GM12892 (cell line): ENCODE measurements at regions not wholly inside any gene's neighbourhood (a gene's known extent, or its start where the extent isn't known, plus 50 kb on each side); places are given as distances from the start of the nearest gene placed in this dataset.

Source experiments
- POLR2A ChIP-seq: IDR thresholded peaks from 2 replicates; pipeline ENCODE4 v1.6.1; 2011; ENCODE audit warnings: low read depth, low read length, control low read depth
- POLR2AphosphoS5 ChIP-seq: IDR thresholded peaks from 2 replicates; pipeline ENCODE4 v1.6.1; 2011; ENCODE audit warnings: low read depth, low read length, control low read depth
- TAF1 ChIP-seq: IDR thresholded peaks from 2 replicates; pipeline ENCODE4 v1.6.1; 2011; ENCODE audit warnings: low read depth, mild to moderate bottlenecking, control low read depth, low read length, borderline replicate concordance

DNA sequence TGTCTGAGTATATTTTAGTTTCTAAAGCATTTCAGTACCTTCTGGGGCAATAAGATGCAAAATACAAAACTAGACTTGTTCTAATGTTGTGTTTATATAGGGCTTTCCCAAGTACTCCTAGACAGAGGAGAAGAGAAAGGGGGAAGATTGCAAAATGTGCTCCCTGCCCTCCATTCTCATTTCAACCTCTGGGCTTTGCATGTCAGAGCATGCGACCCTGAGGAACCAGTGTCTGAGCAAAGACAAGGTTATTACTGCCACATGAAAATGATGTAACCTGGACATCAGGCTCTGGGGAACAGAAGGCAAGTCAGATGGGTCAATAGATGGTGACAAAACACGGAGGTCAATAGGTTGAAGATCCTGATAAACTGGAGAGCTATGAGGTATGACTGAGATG, 253.5 kb upstream of the TCF21 start:
- TF ChIP-seq POLR2A (no peak), TAF1 (no peak), POLR2AphosphoS5 (no peak)
